Lung (tissue), 11 donors: ENCODE measurements at regions not wholly inside any gene's neighbourhood (a gene's known extent, or its start where the extent isn't known, plus 50 kb on each side); places are given as distances from the start of the nearest gene placed in this dataset.

ENCODE experiments used
- ATAC-seq: fragments of 200-7000 bp; cut with Tn5 transposase; one replicate; pipeline ENCODE4 v1.9.1; 2020; ENCODE audit warnings: moderate number of reproducible peaks; ENCODE audit not compliant: insufficient read depth, low FRiP score
- DNase-seq, 3 donors: peaks; one replicate each; pipeline ENCODE4 v3.0.0-alpha.2; 2013 to 2017
- H3K27ac ChIP-seq, 2 donors: one replicate each; pipeline ENCODE4 v1.5.1; 2013; ENCODE audit warnings: mild to moderate bottlenecking in 2 of 2, moderate library complexity in 2 of 2, control low read depth in 1 of 2, inconsistent platforms in 1 of 2, low read depth in 1 of 2, low read length in 1 of 2
- H3K27me3 ChIP-seq, 3 donors: one replicate each; pipeline ENCODE4 v1.5.1; 2013; ENCODE audit warnings: low read length in 2 of 3; ENCODE audit not compliant: control insufficient read depth in 3 of 3, insufficient read depth in 3 of 3
- H3K36me3 ChIP-seq, 4 donors: one replicate each; pipeline ENCODE4 v1.5.1; 2013; ENCODE audit warnings: low read length in 4 of 4, mild to moderate bottlenecking in 1 of 4, moderate library complexity in 1 of 4; ENCODE audit not compliant: control insufficient read depth in 4 of 4, insufficient read depth in 4 of 4
- H3K4me1 ChIP-seq, 5 donors: one replicate each; pipeline ENCODE4 v1.5.1; 2013; ENCODE audit warnings: low read length in 5 of 5, mild to moderate bottlenecking in 2 of 5, moderate library complexity in 1 of 5; ENCODE audit not compliant: control insufficient read depth in 5 of 5, insufficient read depth in 5 of 5
- H3K4me3 ChIP-seq: one replicate; pipeline ENCODE4 v1.5.1; 2013; ENCODE audit warnings: mild to moderate bottlenecking, control low read depth, moderate library complexity
- H3K9ac ChIP-seq, 2 donors: one replicate each; pipeline ENCODE4 v1.5.1; 2013; ENCODE audit warnings: low read length in 2 of 2, control low read depth in 1 of 2; ENCODE audit not compliant: insufficient read depth in 1 of 2
- H3K9me3 ChIP-seq, 4 donors: one replicate each; pipeline ENCODE4 v1.5.1; 2013; ENCODE audit warnings: low read length in 3 of 4, mild to moderate bottlenecking in 1 of 4, moderate library complexity in 1 of 4; ENCODE audit not compliant: control insufficient read depth in 4 of 4, insufficient read depth in 3 of 4
- WGBS, 2 donors: extraction: QIAGEN DNeasy Blood & Tissue Kit; methylation state at CpG; one replicate each; pipeline ENCODE4 v1.1.7; 2013; 5-methylcytosine and 5-hydroxymethylcytosine counted together
- TF ChIP-seq, protein P1 (sequence below): IDR thresholded peaks from 2 replicates; pipeline ENCODE4 v1.5.1; 2012; ENCODE audit warnings: mild to moderate bottlenecking; ENCODE audit errors: control extremely low read depth, extremely low read depth
- donor health status: control.
- donor health status: control.
- donor health status: Bipolar disorder and iron deficiency.
- donor health status: healthy.
- donor health status: DM: yes; HTN: yes; CAD: no.

DNA sequence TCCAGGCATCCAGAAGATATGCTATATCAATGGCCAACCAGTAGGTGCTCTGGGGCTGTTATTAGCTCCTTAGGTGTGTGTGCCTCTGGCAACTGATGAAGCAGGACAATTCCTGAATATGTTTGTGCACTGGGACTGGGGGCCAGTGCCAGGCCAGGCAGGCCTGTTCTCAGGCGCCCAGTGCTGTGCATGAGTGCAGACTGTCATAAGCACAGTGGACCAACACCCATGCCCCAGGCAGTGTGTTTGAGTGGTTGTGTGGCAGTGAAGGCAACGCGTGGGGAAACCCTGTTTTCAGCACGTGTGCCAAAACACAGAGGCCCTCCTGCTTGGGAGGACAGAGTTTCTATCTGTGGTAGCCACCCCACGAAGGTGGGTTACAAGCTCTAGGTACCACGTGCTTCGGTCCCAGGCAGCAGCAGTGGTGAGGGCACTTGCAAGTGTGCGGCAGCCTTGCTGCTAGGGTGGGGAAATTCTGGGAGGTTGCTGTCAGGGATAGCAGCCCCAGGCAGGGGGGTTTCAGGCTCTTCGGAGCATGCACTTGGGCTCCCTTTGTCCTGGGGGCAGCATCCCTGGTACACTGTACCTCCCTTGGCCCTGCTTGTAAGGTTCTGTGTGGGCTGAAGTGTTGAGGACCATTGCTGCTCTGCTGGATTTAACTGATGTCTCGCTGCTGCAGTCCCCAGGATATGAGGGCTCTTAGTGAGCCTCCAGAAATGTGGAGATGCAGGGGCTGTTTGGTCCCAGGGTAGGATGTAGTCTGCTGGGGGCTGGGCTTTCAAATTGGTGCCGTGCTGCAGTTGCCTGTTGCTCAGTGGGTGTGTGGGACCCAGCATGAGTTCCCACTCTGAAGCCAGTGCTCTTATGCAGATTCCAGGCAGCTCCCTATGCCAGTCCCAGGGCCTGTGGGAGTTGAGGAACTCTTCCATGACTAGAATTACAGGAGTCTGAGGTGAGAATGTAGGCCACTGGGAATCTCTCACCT lies 280.9 kb downstream of the RPRM start:
- Histone ChIP-seq H3K4me1 (no peaks in the 10 kb centered on the region), H3K9ac (no peak overlapping the region), H3K36me3 (no peaks in the 10 kb centered on the region), H3K4me3 (no peak overlapping the region), H3K27me3 (no peaks in the 10 kb centered on the region), H3K27ac (no peak overlapping the region), H3K9me3 (peaks cover 0 to 7% (median 4%) of the 10 kb centered on the region in 4 donors)
- TF ChIP-seq, protein P1, sequence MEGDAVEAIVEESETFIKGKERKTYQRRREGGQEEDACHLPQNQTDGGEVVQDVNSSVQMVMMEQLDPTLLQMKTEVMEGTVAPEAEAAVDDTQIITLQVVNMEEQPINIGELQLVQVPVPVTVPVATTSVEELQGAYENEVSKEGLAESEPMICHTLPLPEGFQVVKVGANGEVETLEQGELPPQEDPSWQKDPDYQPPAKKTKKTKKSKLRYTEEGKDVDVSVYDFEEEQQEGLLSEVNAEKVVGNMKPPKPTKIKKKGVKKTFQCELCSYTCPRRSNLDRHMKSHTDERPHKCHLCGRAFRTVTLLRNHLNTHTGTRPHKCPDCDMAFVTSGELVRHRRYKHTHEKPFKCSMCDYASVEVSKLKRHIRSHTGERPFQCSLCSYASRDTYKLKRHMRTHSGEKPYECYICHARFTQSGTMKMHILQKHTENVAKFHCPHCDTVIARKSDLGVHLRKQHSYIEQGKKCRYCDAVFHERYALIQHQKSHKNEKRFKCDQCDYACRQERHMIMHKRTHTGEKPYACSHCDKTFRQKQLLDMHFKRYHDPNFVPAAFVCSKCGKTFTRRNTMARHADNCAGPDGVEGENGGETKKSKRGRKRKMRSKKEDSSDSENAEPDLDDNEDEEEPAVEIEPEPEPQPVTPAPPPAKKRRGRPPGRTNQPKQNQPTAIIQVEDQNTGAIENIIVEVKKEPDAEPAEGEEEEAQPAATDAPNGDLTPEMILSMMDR: no peak
- no peak for DNase-seq
- WGBS, 2 donors: 79 to 84% methylated on average over 11 of the region's 11 CpGs
- ATAC-seq: no peak

DNA sequence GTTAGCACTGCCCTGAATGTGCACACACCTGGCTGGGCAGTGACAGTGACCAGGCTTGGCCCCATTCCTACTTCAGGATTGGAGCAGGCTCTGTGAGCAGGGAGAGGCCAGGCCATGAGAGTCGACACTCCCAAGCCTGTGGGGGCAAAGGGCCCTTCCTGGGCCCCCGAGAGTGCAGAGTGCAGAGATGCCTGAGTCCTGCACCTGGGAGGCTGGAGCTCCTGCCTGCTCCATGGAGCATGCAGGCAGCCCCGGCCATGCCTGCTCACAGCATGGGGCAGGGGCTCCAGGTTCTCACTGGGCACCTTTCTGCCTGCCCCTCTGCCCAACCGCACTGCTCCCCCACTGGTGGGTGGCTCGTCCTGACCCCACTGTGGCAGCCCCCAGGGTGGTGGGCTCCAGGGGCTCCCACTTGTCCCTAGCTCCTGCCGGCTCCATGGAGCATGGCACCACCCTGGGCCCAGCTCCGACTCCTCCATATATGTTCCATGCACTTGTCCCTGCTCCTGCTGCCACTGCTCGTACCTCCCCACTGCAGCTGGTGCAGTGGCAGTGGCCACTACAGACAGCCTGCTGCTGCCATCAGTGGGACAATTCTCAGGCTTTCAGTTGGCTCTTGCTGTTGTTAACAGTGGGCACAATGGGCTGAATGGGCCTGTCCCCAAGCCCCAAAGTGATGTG lies 282.0 kb downstream of the RPRM start:
- WGBS, 2 donors: 80 to 86% methylated on average over 8 of the region's 8 CpGs

DNA sequence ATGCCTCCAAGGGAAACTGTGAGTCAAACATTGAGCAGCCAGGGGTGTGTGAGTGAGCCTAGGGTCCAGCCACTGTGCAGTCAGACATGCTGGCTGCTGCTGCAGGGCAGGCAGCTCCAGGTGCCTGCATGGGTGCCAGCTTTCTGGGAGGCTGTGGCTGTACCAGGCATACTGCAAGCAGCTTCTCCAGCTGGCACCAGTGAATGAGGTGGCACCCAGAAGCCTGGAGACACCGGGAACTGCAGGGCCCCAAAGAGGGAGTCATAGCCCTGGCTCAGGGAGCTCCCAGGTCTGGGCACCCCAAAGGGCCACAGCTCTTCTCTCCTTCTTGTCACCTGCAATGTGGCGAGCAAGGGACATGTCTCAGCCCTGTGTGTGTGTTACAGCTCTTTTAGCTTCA lies 283.2 kb downstream of the RPRM start:
- Histone ChIP-seq H3K27ac (no peak overlapping the region), H3K4me3 (no peak overlapping the region), H3K4me1 (no peaks in the 10 kb centered on the region), H3K27me3 (no peaks in the 10 kb centered on the region), H3K9ac (no peak overlapping the region), H3K9me3 (peaks cover 0 to 7% (median 4%) of the 10 kb centered on the region in 4 donors), H3K36me3 (no peaks in the 10 kb centered on the region)
- DNase-seq: no peak
- no peak for ATAC-seq
- 89 to 90% methylated on average over 2 of the region's 2 CpGs for WGBS, 2 donors
- TF ChIP-seq, protein P1: no peak

More for the DNA sequence above, 282.0 kb downstream of the RPRM start:
- no peaks in the 10 kb centered on the region for H3K27me3 ChIP-seq
- no peaks in the 10 kb centered on the region for H3K4me1 ChIP-seq
- ATAC-seq (no peak), DNase-seq (no peak)
- H3K9me3 ChIP-seq: peaks cover 0 to 7% (median 4%) of the 10 kb centered on the region in 4 donors
- H3K36me3 ChIP-seq: no peaks in the 10 kb centered on the region
- H3K9ac ChIP-seq: no peak overlapping the region
- no peak overlapping the region for H3K27ac ChIP-seq
- TF ChIP-seq, protein P1: no peak
- no peak overlapping the region for H3K4me3 ChIP-seq
